H9 (cell line): ENCODE measurements at regions not wholly inside any gene's neighbourhood (a gene's known extent, or its start where the extent isn't known, plus 50 kb on each side); places are given as distances from the start of the nearest gene placed in this dataset.

Source experiments
- DNase-seq: peaks from one replicate; pipeline ENCODE4 v3.0.0-alpha.2; 2017
- H2AFZ ChIP-seq: one replicate; pipeline ENCODE4 v1.6.1; 2013; ENCODE audit warnings: mild to moderate bottlenecking, low read length, control low read depth, moderate library complexity
- H2AK5ac ChIP-seq: 2 replicates; pipeline ENCODE4 v1.6.1; 2013; ENCODE audit warnings: low read length, control low read depth, mixed read lengths; ENCODE audit not compliant: insufficient read length
- H2BK120ac ChIP-seq: one replicate; pipeline ENCODE4 v1.6.1; 2013; ENCODE audit warnings: low read depth, mild to moderate bottlenecking, low read length, control low read depth, inconsistent platforms; ENCODE audit not compliant: poor library complexity, severe bottlenecking
- H2BK12ac ChIP-seq: 2 replicates; pipeline ENCODE4 v1.6.1; 2013; ENCODE audit warnings: low read length, control low read depth, mixed read lengths, low read depth; ENCODE audit not compliant: insufficient read length
- H2BK15ac ChIP-seq: 2 replicates; pipeline ENCODE4 v1.6.1; 2013; ENCODE audit warnings: low read depth, low read length, control low read depth
- H2BK20ac ChIP-seq: one replicate; pipeline ENCODE4 v1.6.1; 2013; ENCODE audit warnings: low read depth, mild to moderate bottlenecking, low read length, control low read depth, inconsistent platforms; ENCODE audit not compliant: poor library complexity, severe bottlenecking
- H2BK5ac ChIP-seq: 2 replicates; pipeline ENCODE4 v1.6.1; 2013; ENCODE audit warnings: low read length, control low read depth, mixed read lengths; ENCODE audit not compliant: insufficient read length
- H3K14ac ChIP-seq: 2 replicates; pipeline ENCODE4 v1.6.1; 2013; ENCODE audit warnings: low read length, control low read depth; ENCODE audit not compliant: insufficient read depth
- H3K18ac ChIP-seq: 2 replicates; pipeline ENCODE4 v1.6.1; 2013; ENCODE audit warnings: low read depth, mild to moderate bottlenecking, mixed read lengths, low read length, control low read depth; ENCODE audit not compliant: insufficient read length
- H3K23ac ChIP-seq: 2 replicates; pipeline ENCODE4 v1.6.1; 2013; ENCODE audit warnings: low read length, control low read depth, mixed read lengths, low read depth; ENCODE audit not compliant: insufficient read length
- H3K23me2 ChIP-seq: 2 replicates; pipeline ENCODE4 v1.6.1; 2013; ENCODE audit warnings: low read depth, mild to moderate bottlenecking, mixed read lengths, low read length, control low read depth; ENCODE audit not compliant: insufficient read length, poor library complexity, severe bottlenecking
- H3K27ac ChIP-seq: 2 replicates; pipeline ENCODE4 v1.5.1; 2013; ENCODE audit warnings: low read length, control low read depth, mixed read lengths, low read depth; ENCODE audit not compliant: insufficient read length
- H3K27me3 ChIP-seq: 2 replicates; pipeline ENCODE4 v1.6.1; 2013; ENCODE audit warnings: low read length, control low read depth, inconsistent platforms; ENCODE audit not compliant: insufficient read depth
- H3K4ac ChIP-seq: 2 replicates; pipeline ENCODE4 v1.6.1; 2013; ENCODE audit warnings: low read depth, mild to moderate bottlenecking, control low read depth, inconsistent platforms, low read length, moderate library complexity
- H3K4me1 ChIP-seq: 2 replicates; pipeline ENCODE4 v1.6.1; 2013; ENCODE audit warnings: low read length, control low read depth, inconsistent platforms; ENCODE audit not compliant: insufficient read depth
- H3K4me2 ChIP-seq: 2 replicates; pipeline ENCODE4 v1.6.1; 2013; ENCODE audit warnings: low read length, control low read depth, mixed read lengths; ENCODE audit not compliant: insufficient read length, insufficient read depth
- H3K56ac ChIP-seq: 2 replicates; pipeline ENCODE4 v1.6.1; 2013; ENCODE audit warnings: low read depth, mild to moderate bottlenecking, mixed read lengths, low read length, control low read depth; ENCODE audit not compliant: insufficient read length
- H3K79me1 ChIP-seq: 2 replicates; pipeline ENCODE4 v1.6.1; 2013; ENCODE audit warnings: low read depth, mild to moderate bottlenecking, moderate library complexity, low read length, control low read depth, inconsistent platforms; ENCODE audit not compliant: insufficient read depth, poor library complexity, severe bottlenecking
- H3K79me2 ChIP-seq: 2 replicates; pipeline ENCODE4 v1.6.1; 2013; ENCODE audit warnings: low read length, control low read depth, inconsistent platforms; ENCODE audit not compliant: insufficient read depth
- H3K9ac ChIP-seq: 2 replicates; pipeline ENCODE4 v1.6.1; 2013; ENCODE audit warnings: low read length, control low read depth, mixed read lengths; ENCODE audit not compliant: insufficient read length; ENCODE audit errors: extremely low read depth
- H3K9me3 ChIP-seq: one replicate; pipeline ENCODE4 v1.6.1; 2013; ENCODE audit warnings: low read depth, low read length, inconsistent platforms; ENCODE audit not compliant: control insufficient read depth
- H3T11ph ChIP-seq: one replicate; pipeline ENCODE4 v1.6.1; 2013; ENCODE audit warnings: mild to moderate bottlenecking, low read length, control low read depth, inconsistent platforms
- H4K20me1 ChIP-seq: one replicate; pipeline ENCODE4 v1.6.1; 2013; ENCODE audit not compliant: control insufficient read depth, insufficient read length, insufficient read depth
- H4K5ac ChIP-seq: 2 replicates; pipeline ENCODE4 v1.6.1; 2013; ENCODE audit warnings: low read depth, mild to moderate bottlenecking, mixed read lengths, low read length, control low read depth; ENCODE audit not compliant: insufficient read length
- H4K8ac ChIP-seq: replicated peaks from 2 replicates; pipeline ENCODE4 v1.6.1; 2013; ENCODE audit warnings: low read length, control low read depth, mixed read lengths, low read depth; ENCODE audit not compliant: insufficient read length
- H4K91ac ChIP-seq: 2 replicates; pipeline ENCODE4 v1.6.1; 2013; ENCODE audit warnings: low read depth, mild to moderate bottlenecking, moderate library complexity, mixed read lengths, low read length, control low read depth; ENCODE audit not compliant: insufficient read length
- H3K27ac Mint-ChIP-seq, 3 experiments: 2 replicates in 2 of 3; 3 replicates in 1 of 3; pipeline ENCODE4 v1.8.0; 2020 to 2021; ENCODE audit warnings: mixed read lengths in 3 of 3, mild to moderate bottlenecking in 1 of 3, moderate library complexity in 1 of 3
- H3K27me3 Mint-ChIP-seq: 2 replicates; pipeline ENCODE4 v1.8.0; 2021; ENCODE audit warnings: low read depth, mild to moderate bottlenecking, moderate library complexity, mixed read lengths
- H3K36me3 Mint-ChIP-seq, 3 experiments: 2 replicates in 2 of 3; 3 replicates in 1 of 3; pipeline ENCODE4 v1.8.0; 2020 to 2021; ENCODE audit warnings: low read depth in 3 of 3, mixed read lengths in 3 of 3; ENCODE audit not compliant: insufficient read depth in 1 of 3
- H3K4me1 Mint-ChIP-seq, 2 experiments: 2 replicates each; pipeline ENCODE4 v1.8.0; 2020; ENCODE audit warnings: mixed read lengths in 2 of 2
- H3K4me3 Mint-ChIP-seq, 2 experiments: 2 replicates in 1 of 2; 3 replicates in 1 of 2; pipeline ENCODE4 v1.8.0; 2020 to 2021; ENCODE audit warnings: mild to moderate bottlenecking in 2 of 2, mixed read lengths in 2 of 2, moderate library complexity in 1 of 2
- H3K9me3 Mint-ChIP-seq, 2 experiments: 2 replicates in 1 of 2; 3 replicates in 1 of 2; pipeline ENCODE4 v1.8.0; 2020; ENCODE audit warnings: mild to moderate bottlenecking in 2 of 2, mixed read lengths in 2 of 2, moderate library complexity in 1 of 2
- CTCF ChIP-seq: fragments of 200-600 bp; sonication (generic); conservative IDR thresholded peaks from 3 replicates; pipeline ENCODE4 v1.8.0; 2021; ENCODE audit warnings: antibody characterized with exemption, mild to moderate bottlenecking
- WGBS: extraction: QIAGEN DNeasy Blood & Tissue Kit; methylation state at CpG from one replicate; pipeline ENCODE4 v1.1.7; 2013; ENCODE audit warnings: missing lambda C conversion rate, low lambda C conversion rate, mixed read lengths; ENCODE audit not compliant: insufficient read length; ENCODE audit errors: extremely low coverage; 5-methylcytosine and 5-hydroxymethylcytosine counted together

- no peak overlapping the region for H3K4me2 ChIP-seq
- H3K23ac ChIP-seq, result no peak overlapping the region
- H3K18ac ChIP-seq, result no peak overlapping the region
- H3K27ac Mint-ChIP-seq, result no peak overlapping the region
- TF ChIP-seq CTCF, result no peak
- peaks cover 40% of the 10 kb centered on the region for H3K9me3 ChIP-seq
- no peaks in the 10 kb centered on the region for H3K27me3 ChIP-seq
- H2BK120ac ChIP-seq, result no peak overlapping the region
- no peak overlapping the region for H3K27ac ChIP-seq
- no peaks in the 10 kb centered on the region; the same call in 1 of the 2 replicates for H3K27me3 Mint-ChIP-seq
- no peak overlapping the region for H4K5ac ChIP-seq
- H2BK20ac ChIP-seq, result no peak overlapping the region
- H2AK5ac ChIP-seq, result no peak overlapping the region
- H4K20me1 ChIP-seq, result no peaks in the 10 kb centered on the region
- H3K14ac ChIP-seq, result no peak overlapping the region
- H2BK12ac ChIP-seq, result no peak overlapping the region
- H3K36me3 Mint-ChIP-seq, result peaks cover 6 to 9% (median 7%) of the 10 kb centered on the region in 3 experiments; a peak in 6 of 7 replicates
- no peak overlapping the region for H4K91ac ChIP-seq
- H3T11ph ChIP-seq, result no peak overlapping the region
- no peak overlapping the region for H2BK5ac ChIP-seq
- no peaks in the 10 kb centered on the region for H3K4me1 ChIP-seq
- no CpG with 5 or more reads among the region's 15 CpGs for WGBS
- H3K56ac ChIP-seq, result no peak overlapping the region
- H2BK15ac ChIP-seq, result no peak overlapping the region
- H3K79me1 ChIP-seq, result no peaks in the 10 kb centered on the region
- H2AFZ ChIP-seq, result no peak overlapping the region
- DNase-seq, result peak; percentile 13
- no peaks in the 10 kb centered on the region for H3K23me2 ChIP-seq
- no peaks in the 10 kb centered on the region for H3K4me1 Mint-ChIP-seq
- H3K9ac ChIP-seq, result no peak overlapping the region
- peaks cover 56 to 69% of the 10 kb centered on the region in 2 experiments for H3K9me3 Mint-ChIP-seq
- no peak overlapping the region for H3K4ac ChIP-seq
- no peak overlapping the region for H4K8ac ChIP-seq
- no peaks in the 10 kb centered on the region for H3K79me2 ChIP-seq
- H3K4me3 Mint-ChIP-seq, result no peak overlapping the region
Observed at GRCh38 chr15:25169318-25169717, 214.5 kb downstream of the SNRPN start.
